B cell (primary cell): ENCODE measurements at regions not wholly inside any gene's neighbourhood (a gene's known extent, or its start where the extent isn't known, plus 50 kb on each side); places are given as distances from the start of the nearest gene placed in this dataset.

ENCODE experiments used
- ATAC-seq: fragments of 200-7000 bp; cut with Tn5 transposase; one replicate; pipeline ENCODE4 v1.10.0; 2021; ENCODE audit warnings: low read depth, mild to moderate bottlenecking, moderate number of reproducible peaks, moderate library complexity
- CTCF ChIA-PET: fragments of 350-600 bp; sonication (Branson Sonifier 250); formaldehyde crosslinking; loops from one replicate; lab custom pipeline; 2021; ENCODE audit warnings: antibody characterized with exemption, inconsistent platforms; lab: Charles Lee
- POLR2A ChIA-PET: fragments of 350-600 bp; sonication (Branson Sonifier 250); formaldehyde crosslinking; loops from one replicate; lab custom pipeline; 2021; ENCODE audit warnings: antibody characterized with exemption; lab: Charles Lee
- DNase-seq: peaks from one replicate; pipeline ENCODE4 v3.0.0; 2013
- H2AFZ ChIP-seq: 2 replicates; pipeline ENCODE4 v1.6.1; 2012; ENCODE audit warnings: mild to moderate bottlenecking, low read depth, low read length; ENCODE audit not compliant: insufficient read depth, poor library complexity, severe bottlenecking
- H3K27ac ChIP-seq, 2 donors: 1 replicate in 1 of 2; 2 replicates in 1 of 2; pipeline ENCODE4 v1.5.1; 2012 to 2013; ENCODE audit warnings: low read length in 2 of 2, mild to moderate bottlenecking in 2 of 2, moderate library complexity in 1 of 2
- H3K27me3 ChIP-seq, 4 experiments: fragments of 200-600 bp in 1 of 4; sonication (generic) in 1 of 4; replicated peaks in 1 of 4; 1 replicate in 2 of 4; 2 replicates in 2 of 4; pipeline versions ENCODE4 v1.6.1 to v1.7.0; 2013 to 2016; ENCODE audit warnings: low read length in 3 of 4, mild to moderate bottlenecking in 2 of 4, mixed read lengths in 1 of 4, moderate library complexity in 1 of 4; ENCODE audit not compliant: insufficient read depth in 4 of 4, control insufficient read depth in 3 of 4; ENCODE audit errors: control extremely low read depth in 1 of 4
- H3K36me3 ChIP-seq, 2 experiments: replicated peaks in 1 of 2; 1 replicate in 1 of 2; 2 replicates in 1 of 2; pipeline versions ENCODE4 v1.6.1 to v1.7.1; 2013; ENCODE audit warnings: low read length in 1 of 2; ENCODE audit not compliant: insufficient read depth in 2 of 2, control insufficient read depth in 1 of 2; ENCODE audit errors: control extremely low read depth in 1 of 2, extremely low read depth in 1 of 2
- H3K4me1 ChIP-seq, 2 donors: fragments of 200-600 bp in 1 of 2; sonication (generic) in 1 of 2; 1 replicate in 1 of 2; 2 replicates in 1 of 2; pipeline versions ENCODE4 v1.5.1 to v1.6.1; 2013 to 2017; ENCODE audit warnings: low read length in 2 of 2; ENCODE audit not compliant: control insufficient read depth in 2 of 2, insufficient read depth in 2 of 2
- H3K4me2 ChIP-seq: replicated peaks from 2 replicates; pipeline ENCODE3; 2012; ENCODE audit warnings: mild to moderate bottlenecking, low read depth, low read length; ENCODE audit not compliant: poor library complexity, severe bottlenecking
- H3K4me3 ChIP-seq, 5 experiments: fragments of 200-600 bp in 1 of 5; sonication (generic) in 1 of 5; 1 replicate in 3 of 5; 2 replicates in 2 of 5; pipeline versions ENCODE4 v1.5.1 to v1.7.0; 2011 to 2016; ENCODE audit warnings: low read length in 4 of 5, mild to moderate bottlenecking in 4 of 5, low read depth in 2 of 5, control low read depth in 1 of 5, moderate library complexity in 1 of 5; ENCODE audit not compliant: insufficient read depth in 1 of 5; ENCODE audit errors: control extremely low read depth in 1 of 5, extremely low read depth in 1 of 5
- H3K79me2 ChIP-seq: fragments of 200-600 bp; sonication (generic); one replicate; pipeline ENCODE4 v1.6.0; 2016; ENCODE audit warnings: low read length; ENCODE audit not compliant: control insufficient read depth, insufficient read depth
- H3K9ac ChIP-seq: fragments of 200-600 bp; sonication (generic); 2 replicates; pipeline ENCODE4 v1.6.1; 2017; ENCODE audit warnings: mild to moderate bottlenecking, low read length, moderate library complexity
- H3K9me3 ChIP-seq, 3 donors: one replicate each; pipeline versions ENCODE4 v1.6.1 to v1.7.1; 2013; ENCODE audit warnings: low read length in 2 of 3; ENCODE audit not compliant: control insufficient read depth in 2 of 3, insufficient read depth in 1 of 3; ENCODE audit errors: control extremely low read depth in 1 of 3
- H4K20me1 ChIP-seq: 2 replicates; pipeline ENCODE4 v1.6.0; 2012; ENCODE audit warnings: mild to moderate bottlenecking, low read length; ENCODE audit not compliant: insufficient read depth, control insufficient read depth, poor library complexity, severe bottlenecking
- H3K27ac Mint-ChIP-seq: one replicate; pipeline ENCODE4 v1.8.0; 2021; ENCODE audit warnings: mixed read lengths
- H3K27me3 Mint-ChIP-seq: one replicate; pipeline ENCODE4 v1.8.0; 2021; ENCODE audit warnings: mixed read lengths
- H3K4me1 Mint-ChIP-seq: one replicate; pipeline ENCODE4 v1.8.0; 2021; ENCODE audit warnings: mixed read lengths
- H3K4me3 Mint-ChIP-seq: one replicate; pipeline ENCODE4 v1.8.0; 2021; ENCODE audit warnings: mixed read lengths
- H3K9me3 Mint-ChIP-seq: one replicate; pipeline ENCODE4 v1.8.0; 2022; ENCODE audit warnings: mixed read lengths; ENCODE audit not compliant: insufficient read depth
- CTCF ChIP-seq: fragments of 200-600 bp; IDR thresholded peaks from one replicate; pipeline ENCODE4 v1.8.0; 2022; ENCODE audit warnings: antibody characterized with exemption, mild to moderate bottlenecking
- EZH2 ChIP-seq: IDR thresholded peaks from 2 replicates; pipeline ENCODE4 v1.6.1; 2012; ENCODE audit warnings: borderline replicate concordance, low read depth, mild to moderate bottlenecking, moderate library complexity, low read length; ENCODE audit not compliant: insufficient read depth, poor library complexity, severe bottlenecking
- WGBS: methylation state at CpG from one replicate; pipeline ENCODE4 v1.1.5; 2013; ENCODE audit warnings: missing lambda C conversion rate; ENCODE audit not compliant: insufficient coverage; 5-methylcytosine and 5-hydroxymethylcytosine counted together
- intact Hi-C: fragments of 100-400 bp; cut with micrococcal nuclease; formaldehyde crosslinking; loops from one replicate; pipeline ENCODE4 v1.10.0; 2022

DNA sequence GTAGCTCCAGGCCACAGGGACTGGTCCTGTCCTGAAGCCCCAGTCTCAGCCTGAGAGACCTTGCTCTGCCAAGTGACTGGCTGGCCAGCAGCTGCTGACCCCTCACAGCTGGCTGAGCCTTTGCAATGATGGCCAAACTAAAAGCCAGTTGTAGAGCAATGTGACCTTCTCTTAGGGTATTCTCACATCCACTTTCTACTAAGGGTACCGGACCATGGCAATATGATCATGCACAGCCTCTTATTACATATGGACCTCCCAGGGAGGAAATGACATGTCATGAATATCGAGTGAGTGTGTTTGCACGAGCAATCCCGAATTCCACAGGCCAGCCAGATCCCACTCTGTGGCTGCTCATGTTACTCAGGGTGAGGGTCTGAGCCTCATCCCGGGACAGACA lies 213.9 kb downstream of the VAPA start:
- TF ChIP-seq EZH2 = no peak
- TF ChIP-seq CTCF = no peak
- Histone ChIP-seq H3K4me3 (no peak overlapping the region), H4K20me1 (no peaks in the 10 kb centered on the region), H3K27ac (no peak overlapping the region), H2AFZ (no peak overlapping the region), H3K4me1 (peaks cover 9 to 10% of the 10 kb centered on the region in 2 donors), H3K9ac (no peak overlapping the region), H3K36me3 (no peaks in the 10 kb centered on the region), H3K9me3 (no peaks in the 10 kb centered on the region), H3K27me3 (peaks cover 0 to 17% (median under 1%) of the 10 kb centered on the region in 4 experiments), H3K4me2 (no peak overlapping the region), H3K79me2 (no peaks in the 10 kb centered on the region)
- DNase-seq = no peak
- POLR2A ChIA-PET = no interaction called here
- Mint-ChIP-seq H3K27ac (no peak overlapping the region), H3K27me3 (peaks cover 21% of the 10 kb centered on the region), H3K4me1 (peaks cover 10% of the 10 kb centered on the region), H3K4me3 (no peak overlapping the region), H3K9me3 (no peaks in the 10 kb centered on the region)
- 74% methylated on average over 3 of the region's 5 CpGs for WGBS
- no peak for ATAC-seq
- CTCF ChIA-PET = no interaction called here
- intact Hi-C loops = no loop called here

- Histone ChIP-seq H3K36me3 (no peaks in the 10 kb centered on the region), H3K4me3 (no peak overlapping the region), H3K9ac (no peak overlapping the region), H3K4me2 (no peak overlapping the region), H2AFZ (no peak overlapping the region), H3K4me1 (peaks cover 9 to 10% of the 10 kb centered on the region in 2 donors), H3K27me3 (peaks cover 0 to 24% (median 3%) of the 10 kb centered on the region in 4 experiments), H3K27ac (no peak overlapping the region), H3K79me2 (no peaks in the 10 kb centered on the region), H4K20me1 (no peaks in the 10 kb centered on the region), H3K9me3 (no peaks in the 10 kb centered on the region)
- ChIA-PET CTCF (no interaction called here), POLR2A (no interaction called here)
- TF ChIP-seq CTCF = no peak
- TF ChIP-seq EZH2 = no peak
- WGBS = 91% methylated on average over 4 of the region's 8 CpGs
- Mint-ChIP-seq H3K4me1 (peaks cover 10% of the 10 kb centered on the region), H3K9me3 (no peaks in the 10 kb centered on the region), H3K27me3 (peaks cover 26% of the 10 kb centered on the region), H3K27ac (no peak overlapping the region), H3K4me3 (no peak overlapping the region)
- ATAC-seq (no peak), DNase-seq (no peak)
- intact Hi-C loops = no loop called here
These were observed 215.2 kb downstream of the VAPA start for GRCh38 chr18:10128921-10129501.
